H1 (cell line): ENCODE measurements at regions not wholly inside any gene's neighbourhood (a gene's known extent, or its start where the extent isn't known, plus 50 kb on each side); places are given as distances from the start of the nearest gene placed in this dataset.

ENCODE experiments used
- CTCF ChIA-PET: fragments of 300-600 bp; sonication (Branson Sonifier 250); formaldehyde crosslinking; loops from one replicate; lab custom pipeline; 2021; ENCODE audit not compliant: partially characterized antibody; lab: Charles Lee
- POLR2A ChIA-PET: fragments of 300-600 bp; sonication (Branson Sonifier 250); formaldehyde crosslinking; loops from one replicate; lab custom pipeline; 2021; ENCODE audit warnings: inconsistent platforms; ENCODE audit not compliant: partially characterized antibody; lab: Charles Lee
- DNase-seq, 2 experiments: peaks; one replicate each; pipeline versions ENCODE4 v3.0.0 to v3.0.0-alpha.2; 2010 to 2022; ENCODE audit warnings: low spot score in 2 of 2, low read depth in 1 of 2, mixed read lengths in 1 of 2
- FAIRE-seq: peaks from 2 replicates; lab custom pipeline; 2011; peaks lifted over from hg19 to GRCh38; lab: Jason Lieb, UNC
- H2AFZ ChIP-seq: 2 replicates; pipeline ENCODE4 v1.8.1; 2012; ENCODE audit warnings: low read length, inconsistent platforms
- H2AK5ac ChIP-seq: 2 replicates; pipeline ENCODE4 v1.6.1; 2013; ENCODE audit warnings: low read depth, low read length
- H2BK120ac ChIP-seq: replicated peaks from 2 replicates; pipeline ENCODE3; 2013; ENCODE audit warnings: low read depth, low read length, inconsistent platforms
- H2BK12ac ChIP-seq: 2 replicates; pipeline ENCODE4 v1.6.1; 2013; ENCODE audit warnings: low read depth, low read length
- H2BK15ac ChIP-seq: 2 replicates; pipeline ENCODE4 v1.6.1; 2013; ENCODE audit warnings: low read length
- H2BK20ac ChIP-seq: 2 replicates; pipeline ENCODE4 v1.6.1; 2013; ENCODE audit warnings: low read length
- H2BK5ac ChIP-seq: 2 replicates; pipeline ENCODE4 v1.6.1; 2013; ENCODE audit warnings: low read depth, low read length
- H3K14ac ChIP-seq: 2 replicates; pipeline ENCODE4 v1.6.1; 2013; ENCODE audit warnings: inconsistent platforms; ENCODE audit not compliant: insufficient read length
- H3K18ac ChIP-seq: 2 replicates; pipeline ENCODE4 v1.6.1; 2013; ENCODE audit warnings: low read length; ENCODE audit errors: extremely low read depth
- H3K23ac ChIP-seq: 2 replicates; pipeline ENCODE4 v1.6.1; 2013; ENCODE audit warnings: inconsistent platforms; ENCODE audit not compliant: insufficient read length
- H3K23me2 ChIP-seq: 2 replicates; pipeline ENCODE4 v1.6.1; 2013; ENCODE audit warnings: low read depth, low read length
- H3K27ac ChIP-seq: 2 replicates; pipeline ENCODE4 v1.6.1; 2011; ENCODE audit warnings: low read depth, low read length, inconsistent platforms
- H3K27me3 ChIP-seq, 4 experiments: replicated peaks in 1 of 4; 1 replicate in 1 of 4; 2 replicates in 3 of 4; pipeline versions ENCODE4 v1.6.1 to v1.8.1; 2011 to 2013; ENCODE audit warnings: low read length in 3 of 4, mild to moderate bottlenecking in 3 of 4, inconsistent platforms in 2 of 4, mixed read lengths in 2 of 4, moderate library complexity in 1 of 4; ENCODE audit not compliant: control insufficient read depth in 3 of 4, insufficient read depth in 3 of 4; ENCODE audit errors: extremely low read depth in 1 of 4
- H3K36me3 ChIP-seq, 4 experiments: 2 replicates each; pipeline versions ENCODE4 v1.6.1 to v1.8.1; 2011 to 2013; ENCODE audit warnings: mild to moderate bottlenecking in 4 of 4, low read length in 3 of 4, moderate library complexity in 2 of 4, control low read depth in 1 of 4, inconsistent platforms in 1 of 4; ENCODE audit not compliant: insufficient read depth in 4 of 4, control insufficient read depth in 2 of 4
- H3K4ac ChIP-seq: replicated peaks from 2 replicates; pipeline ENCODE3; 2013; ENCODE audit warnings: low read length, low read depth, mixed read lengths, inconsistent platforms; ENCODE audit not compliant: insufficient read length
- H3K4me1 ChIP-seq, 4 experiments: replicated peaks in 1 of 4; 1 replicate in 1 of 4; 2 replicates in 3 of 4; pipeline versions ENCODE4 v1.6.1 to v1.8.1; 2011 to 2013; ENCODE audit warnings: low read length in 3 of 4, inconsistent platforms in 2 of 4, mixed read lengths in 1 of 4; ENCODE audit not compliant: insufficient read depth in 4 of 4, control insufficient read depth in 3 of 4
- H3K4me2 ChIP-seq, 2 experiments: 2 replicates each; pipeline versions ENCODE4 v1.6.1 to v1.8.1; 2011 to 2013; ENCODE audit warnings: low read depth in 2 of 2, low read length in 2 of 2, control low read depth in 1 of 2, inconsistent platforms in 1 of 2, mild to moderate bottlenecking in 1 of 2; ENCODE audit not compliant: insufficient read depth in 1 of 2
- H3K4me3 ChIP-seq, 4 experiments: fragments of 200-600, 300-600 bp in 1 of 4; sonication (generic), shearing (Covaris generic), sonication (Bioruptor Twin) in 1 of 4; 2 replicates each; pipeline versions ENCODE4 v1.5.1 to v1.8.1; 2011 to 2016; ENCODE audit warnings: low read length in 4 of 4, low read depth in 3 of 4, control low read depth in 2 of 4, inconsistent platforms in 2 of 4, mild to moderate bottlenecking in 2 of 4, mixed read lengths in 1 of 4, moderate library complexity in 1 of 4; ENCODE audit not compliant: insufficient read depth in 2 of 4; ENCODE audit errors: extremely low read depth in 1 of 4
- H3K56ac ChIP-seq: replicated peaks from 2 replicates; pipeline ENCODE3; 2013; ENCODE audit warnings: low read depth, mild to moderate bottlenecking, mixed read lengths, low read length, inconsistent platforms; ENCODE audit not compliant: insufficient read length
- H3K79me1 ChIP-seq: 2 replicates; pipeline ENCODE4 v1.6.1; 2013; ENCODE audit warnings: low read depth, low read length, control low read depth
- H3K79me2 ChIP-seq, 2 experiments: 2 replicates each; pipeline versions ENCODE4 v1.6.1 to v1.8.1; 2012 to 2013; ENCODE audit warnings: low read length in 2 of 2, mild to moderate bottlenecking in 2 of 2, inconsistent platforms in 1 of 2; ENCODE audit not compliant: insufficient read depth in 2 of 2, control insufficient read depth in 1 of 2
- H3K9ac ChIP-seq, 4 experiments: replicated peaks in 1 of 4; 1 replicate in 1 of 4; 2 replicates in 3 of 4; pipeline versions ENCODE4 v1.6.1 to v1.8.1; 2011 to 2013; ENCODE audit warnings: low read depth in 3 of 4, low read length in 3 of 4, control low read depth in 2 of 4, mild to moderate bottlenecking in 2 of 4, moderate library complexity in 2 of 4, inconsistent platforms in 1 of 4; ENCODE audit errors: extremely low read depth in 1 of 4
- H3K9me3 ChIP-seq, 2 experiments: 2 replicates each; pipeline versions ENCODE4 v1.6.1 to v1.8.1; 2012 to 2013; ENCODE audit warnings: mild to moderate bottlenecking in 2 of 2, moderate library complexity in 2 of 2, control low read depth in 1 of 2, inconsistent platforms in 1 of 2, low read depth in 1 of 2, low read length in 1 of 2, mixed read lengths in 1 of 2; ENCODE audit not compliant: insufficient read depth in 2 of 2
- H4K20me1 ChIP-seq, 2 experiments: replicated peaks in 1 of 2; 2 replicates each; pipeline versions ENCODE3 to v1.8.1; 2011 to 2013; ENCODE audit warnings: inconsistent platforms in 2 of 2, low read length in 2 of 2, mild to moderate bottlenecking in 1 of 2; ENCODE audit not compliant: insufficient read depth in 2 of 2, control insufficient read depth in 1 of 2
- H4K5ac ChIP-seq: 2 replicates; pipeline ENCODE4 v1.6.1; 2013; ENCODE audit warnings: low read length, low read depth, mixed read lengths, inconsistent platforms; ENCODE audit not compliant: insufficient read length
- H4K8ac ChIP-seq: 2 replicates; pipeline ENCODE4 v1.8.0; 2013; ENCODE audit warnings: mild to moderate bottlenecking, moderate library complexity, low read length, inconsistent platforms; ENCODE audit not compliant: insufficient read depth; ENCODE audit errors: extremely low read depth
- H4K91ac ChIP-seq: replicated peaks from 2 replicates; pipeline ENCODE3; 2013; ENCODE audit warnings: low read length, mixed read lengths, inconsistent platforms; ENCODE audit not compliant: insufficient read length
- JUND ChIP-seq: IDR thresholded peaks from 2 replicates; pipeline ENCODE4 v1.6.1; 2011; ENCODE audit warnings: mild to moderate bottlenecking, improper control_type of control experiment, low read length
- WGBS, 2 experiments: shearing (Covaris generic) in 1 of 2; methylation state at CpG; one replicate each; pipeline versions ENCODE4 v1.1.6 to v1.1.7; 2013 to 2015; ENCODE audit warnings: low lambda C conversion rate in 2 of 2, mixed read lengths in 2 of 2, inconsistent platforms in 1 of 2, low coverage in 1 of 2, missing lambda C conversion rate in 1 of 2; ENCODE audit not compliant: insufficient replicate concordance in 2 of 2, insufficient coverage in 1 of 2, insufficient read length in 1 of 2; ENCODE audit errors: extremely low coverage in 1 of 2, missing lambda C conversion rate in 1 of 2; 5-methylcytosine and 5-hydroxymethylcytosine counted together

DNA sequence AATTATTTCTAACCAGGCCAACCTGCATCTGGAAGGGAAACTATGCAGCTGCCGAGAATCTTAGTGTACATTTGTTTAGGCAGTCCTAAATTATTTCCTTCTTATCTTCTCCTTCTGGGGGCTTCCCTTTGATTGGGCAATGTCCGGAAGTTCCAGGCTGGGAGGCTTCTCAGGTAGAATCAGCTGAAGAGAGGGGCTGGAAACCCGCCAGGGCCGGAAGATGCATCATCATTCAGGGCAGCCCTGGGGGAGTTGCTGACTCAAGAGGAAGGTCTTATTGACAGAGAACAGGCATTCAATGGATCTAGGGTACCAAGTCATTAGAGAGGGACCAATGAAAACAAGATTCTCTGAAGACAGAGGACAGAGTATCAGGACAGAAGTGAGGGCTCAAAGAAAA is 150.7 kb downstream of the BLID start:
- no peak for FAIRE-seq
- WGBS, 2 experiments: 86% methylated on average over 4 of the region's 4 CpGs; no CpG with 5 or more reads in 1 of the 2 experiments
- no peak for TF ChIP-seq JUND

More for the DNA sequence above, 150.7 kb downstream of the BLID start:
- no peak for DNase-seq
- no peak overlapping the region for H4K5ac ChIP-seq
- no peaks in the 10 kb centered on the region for H3K79me1 ChIP-seq
- H3K23ac ChIP-seq: no peak overlapping the region
- H3K23me2 ChIP-seq: no peaks in the 10 kb centered on the region
- peaks cover 0 to 3% (median 1%) of the 10 kb centered on the region in 4 experiments; a peak in 2 of 7 replicates for H3K4me1 ChIP-seq
- no peaks in the 10 kb centered on the region for H4K20me1 ChIP-seq
- H3K79me2 ChIP-seq: no peaks in the 10 kb centered on the region; a peak in 1 of 4 replicates
- H3K36me3 ChIP-seq: no peaks in the 10 kb centered on the region
- H3K27me3 ChIP-seq: no peaks in the 10 kb centered on the region
- H2AFZ ChIP-seq: no peak overlapping the region
- no peak overlapping the region for H2BK120ac ChIP-seq
- H4K91ac ChIP-seq: no peak overlapping the region
- CTCF ChIA-PET: interaction anchor here (0.6 kb wide), 1 partner anchor 69 kb away, joined by 3 read pairs; no protein-coding TSS in a partner anchor
- no peak overlapping the region for H2AK5ac ChIP-seq
- no peak overlapping the region for H3K4me3 ChIP-seq
- H3K4ac ChIP-seq: no peak overlapping the region
- H2BK12ac ChIP-seq: no peak overlapping the region
- no peak overlapping the region for H3K4me2 ChIP-seq
- H2BK15ac ChIP-seq: no peak overlapping the region
- H3K14ac ChIP-seq: no peak overlapping the region
- no peak overlapping the region for H3K9ac ChIP-seq
- no peak overlapping the region for H4K8ac ChIP-seq
- H2BK5ac ChIP-seq: no peak overlapping the region
- no peak overlapping the region for H3K27ac ChIP-seq
- no peak overlapping the region for H3K18ac ChIP-seq
- no peak overlapping the region for H2BK20ac ChIP-seq
- H3K9me3 ChIP-seq: no peaks in the 10 kb centered on the region
- POLR2A ChIA-PET: no interaction called here
- no peak overlapping the region for H3K56ac ChIP-seq
